Heart left ventricle (tissue), 13 donors: ENCODE measurements at regions not wholly inside any gene's neighbourhood (a gene's known extent, or its start where the extent isn't known, plus 50 kb on each side); places are given as distances from the start of the nearest gene placed in this dataset.

Experiments
- CTCF ChIP-seq, 12 donors: fragments of 200-600 bp; sonication (generic) in 4 of 12; IDR thresholded peaks; one replicate each; pipeline versions ENCODE4 v1.5.0 to v1.8.0; 2018 to 2022; ENCODE audit warnings: antibody characterized with exemption in 12 of 12, mild to moderate bottlenecking in 5 of 12
- POLR2A ChIP-seq, 2 donors: fragments of 450-650 bp; IDR thresholded peaks; one replicate each; pipeline ENCODE4 v1.6.1; 2017; ENCODE audit warnings: antibody characterized with exemption in 2 of 2, mild to moderate bottlenecking in 2 of 2, moderate library complexity in 2 of 2
- donor health status: ischemic (EF 13 %, LVEDD 7.1; RV severe dilation, severe dysfunction).
- donor health status: DM: no; HTN: yes; CAD: no.
- donor health status: DM: no; HTN: no; CAD: no.
- donor health status: ischemic (EF 25% LVEDD 6.9; RV normal size, moderate dysfunction).
- donor health status: ischemic (EF 25% LVEDD 5.7; RV mildly dilated, moderate dysfunction).
- donor health status: ischemic (EF 35%, LVEDD 5.7; RV mildly dilated, moderate dysfunction).
- donor health status: nonischemic (EF 11% LVEDD 7.7; RV severe dilation, severe dysfunction).
- donor health status: DM: yes; HTN: yes; CAD: no.
- donor health status: PGD.
- donor health status: ischemic (EF 29% LVEDD 5.4; RV normal size, mild dysfunction).
- donor health status: nonischemic (EF 23%, LVEDD 6.1; RV moderate dilation, normal function).

- TF ChIP-seq POLR2A (IDR thresholded peaks at IDR 0.05) (no peak), CTCF (IDR thresholded peaks at IDR 0.05) (no peak)
Observed at GRCh38 chr2:114091010-114091409, 201.1 kb downstream of the ACTR3 start.
